SK-N-SH (cell line): ENCODE measurements at regions not wholly inside any gene's neighbourhood (a gene's known extent, or its start where the extent isn't known, plus 50 kb on each side); places are given as distances from the start of the nearest gene placed in this dataset.
"Not testable (repeated sequence)": the region's sequence is repeated elsewhere in the genome, so short reads cannot be mapped to it uniquely, and the experiment has no call there.

Experiments
- CTCF ChIA-PET: fragments of 300-600, 350-600 bp; formaldehyde crosslinking; extraction: SDS; loops from one replicate; lab custom pipeline; 2021; lab: Yijun Ruan, JAX
- POLR2A ChIA-PET: fragments of 350-600 bp; sonication (Branson Sonifier 250); formaldehyde crosslinking; extraction: SDS; loops from one replicate; lab custom pipeline; 2020; ENCODE audit warnings: antibody characterized with exemption, inconsistent platforms; lab: Yijun Ruan, JAX
- DNase-seq: peaks from one replicate; pipeline ENCODE4 v3.0.0; 2012
- H2AFZ ChIP-seq: fragments of 200-600 bp; sonication (generic); 2 replicates; pipeline ENCODE4 v1.8.1; 2016; ENCODE audit warnings: antibody characterized with exemption, mild to moderate bottlenecking, low read depth
- H3F3A ChIP-seq: fragments of 200-600 bp; sonication (generic); replicated peaks from 2 replicates; pipeline ENCODE3; 2016; ENCODE audit warnings: antibody characterized with exemption, mild to moderate bottlenecking; ENCODE audit not compliant: insufficient read depth
- H3K27ac ChIP-seq, 2 experiments: fragments of 200-500 bp in 1 of 2; fragments of 200-600 bp in 1 of 2; sonication (Bioruptor generic) in 1 of 2; sonication (generic), shearing (Covaris generic) in 1 of 2; 2 replicates each; pipeline versions ENCODE4 v1.5.1 to v1.6.1; 2014 to 2016; ENCODE audit warnings: low read depth in 2 of 2, inconsistent platforms in 1 of 2, low read length in 1 of 2, mild to moderate bottlenecking in 1 of 2, mixed read lengths in 1 of 2
- H3K27me3 ChIP-seq: fragments of 200-600 bp; sonication (generic), shearing (Covaris generic); 2 replicates; pipeline ENCODE4 v1.6.1; 2016; ENCODE audit warnings: mixed run types; ENCODE audit not compliant: insufficient read depth
- H3K36me3 ChIP-seq, 2 experiments: fragments of 200-500 bp in 1 of 2; fragments of 200-600 bp in 1 of 2; sonication (Bioruptor generic) in 1 of 2; sonication (generic) in 1 of 2; replicated peaks in 1 of 2; 2 replicates each; pipeline versions ENCODE3 to v1.5.1; 2014 to 2016; ENCODE audit warnings: low read length in 1 of 2, mild to moderate bottlenecking in 1 of 2; ENCODE audit not compliant: insufficient read depth in 2 of 2, control insufficient read depth in 1 of 2
- H3K4me1 ChIP-seq, 2 experiments: fragments of 200-500 bp in 1 of 2; fragments of 200-600 bp in 1 of 2; sonication (Bioruptor generic) in 1 of 2; sonication (generic), shearing (Covaris generic) in 1 of 2; 2 replicates each; pipeline versions ENCODE4 v1.5.1 to v1.6.1; 2014 to 2016; ENCODE audit warnings: low read depth in 1 of 2, low read length in 1 of 2, mixed run types in 1 of 2; ENCODE audit not compliant: insufficient read depth in 2 of 2, control insufficient read depth in 1 of 2
- H3K4me2 ChIP-seq: fragments of 200-600 bp; sonication (generic), shearing (Covaris generic); 2 replicates; pipeline ENCODE4 v1.6.1; 2017; ENCODE audit warnings: mixed run types
- H3K4me3 ChIP-seq, 2 experiments: fragments of 200-500 bp in 1 of 2; fragments of 200-600 bp in 1 of 2; sonication (Bioruptor generic) in 1 of 2; sonication (generic), shearing (Covaris generic) in 1 of 2; 2 replicates each; pipeline versions ENCODE4 v1.5.1 to v1.8.1; 2014 to 2016; ENCODE audit warnings: low read depth in 2 of 2, inconsistent platforms in 1 of 2, low read length in 1 of 2, mild to moderate bottlenecking in 1 of 2, mixed read lengths in 1 of 2, moderate library complexity in 1 of 2
- H3K79me2 ChIP-seq: fragments of 200-600 bp; sonication (generic); 2 replicates; pipeline ENCODE4 v1.8.1; 2017; ENCODE audit warnings: mild to moderate bottlenecking; ENCODE audit not compliant: insufficient read depth
- H3K9ac ChIP-seq: fragments of 200-600 bp; sonication (generic); 2 replicates; pipeline ENCODE4 v1.6.1; 2017; ENCODE audit warnings: mixed run types
- H3K9me2 ChIP-seq: fragments of 200-600 bp; sonication (generic); 2 replicates; pipeline ENCODE4 v1.6.1; 2017; ENCODE audit warnings: mixed run types
- H3K9me3 ChIP-seq: fragments of 200-600 bp; sonication (generic); 2 replicates; pipeline ENCODE4 v1.6.1; 2017; ENCODE audit warnings: mixed run types, mild to moderate bottlenecking, moderate library complexity
- H4K20me1 ChIP-seq: fragments of 200-600 bp; sonication (generic); 2 replicates; pipeline ENCODE4 v1.6.1; 2017; ENCODE audit warnings: mild to moderate bottlenecking, mixed run types; ENCODE audit not compliant: insufficient read depth
- WGBS: methylation state at CpG from one replicate; pipeline ENCODE4 v1.1.6; 2017; ENCODE audit warnings: low lambda C conversion rate; 5-methylcytosine and 5-hydroxymethylcytosine counted together

GRCh38 chr2:89826741-89827140, 1135.3 kb downstream of the RPIA start:
- H4K20me1 ChIP-seq, H3K27me3 ChIP-seq, H3K4me1 ChIP-seq, H3K4me2 ChIP-seq, H3F3A ChIP-seq, DNase-seq, H3K9ac ChIP-seq, H3K27ac ChIP-seq, CTCF ChIA-PET, H3K9me2 ChIP-seq, H3K9me3 ChIP-seq, H2AFZ ChIP-seq, H3K79me2 ChIP-seq, POLR2A ChIA-PET, H3K36me3 ChIP-seq, H3K4me3 ChIP-seq: not testable (repeated sequence)
- 5% methylated on average over 9 of the region's 9 CpGs for WGBS

GRCh38 chr2:89827829-89828228, 1136.4 kb downstream of the RPIA start:
- 1% methylated on average over 2 of the region's 2 CpGs for WGBS
- H3K27me3 ChIP-seq, H3K36me3 ChIP-seq, H3K9me2 ChIP-seq, POLR2A ChIA-PET, H3F3A ChIP-seq, H3K9ac ChIP-seq, H2AFZ ChIP-seq, H4K20me1 ChIP-seq, H3K4me1 ChIP-seq, H3K9me3 ChIP-seq, H3K4me2 ChIP-seq, CTCF ChIA-PET, H3K4me3 ChIP-seq, DNase-seq, H3K27ac ChIP-seq, H3K79me2 ChIP-seq: not testable (repeated sequence)

GRCh38 chr2:89828416-89828815, 1136.9 kb downstream of the RPIA start:
- H3K36me3 ChIP-seq, H3F3A ChIP-seq, DNase-seq, CTCF ChIA-PET, H2AFZ ChIP-seq, H3K4me2 ChIP-seq, H3K4me1 ChIP-seq, H3K79me2 ChIP-seq, H4K20me1 ChIP-seq, POLR2A ChIA-PET, H3K9me2 ChIP-seq, H3K27me3 ChIP-seq, H3K27ac ChIP-seq, H3K9ac ChIP-seq, H3K4me3 ChIP-seq, H3K9me3 ChIP-seq: not testable (repeated sequence)
- WGBS = under 1% methylated on average over 4 of the region's 4 CpGs

- H3K27me3 ChIP-seq, H3K4me1 ChIP-seq, H3K4me3 ChIP-seq, H3K9ac ChIP-seq, H4K20me1 ChIP-seq, H3K4me2 ChIP-seq, H3K79me2 ChIP-seq, H2AFZ ChIP-seq, H3K36me3 ChIP-seq, DNase-seq, CTCF ChIA-PET, H3F3A ChIP-seq, H3K9me3 ChIP-seq, H3K27ac ChIP-seq, H3K9me2 ChIP-seq, POLR2A ChIA-PET: not testable (repeated sequence)
- 3% methylated on average over 8 of the region's 8 CpGs for WGBS
Observed at GRCh38 chr2:89828961-89829631, 1137.6 kb downstream of the RPIA start.
